MM.1S (cell line): ENCODE measurements at regions not wholly inside any gene's neighbourhood (a gene's known extent, or its start where the extent isn't known, plus 50 kb on each side); places are given as distances from the start of the nearest gene placed in this dataset.

Source experiments
- EZH2 ChIP-seq: fragments of 300-600 bp; sonication (generic); optimal IDR thresholded peaks from 2 replicates; pipeline ENCODE3; 2017; ENCODE audit warnings: low read depth, mild to moderate bottlenecking, antibody characterized with exemption, low read length, mixed read lengths
- TF ChIP-seq, protein P1 (sequence below): fragments of 300-600 bp; sonication (generic); IDR thresholded peaks from 2 replicates; pipeline ENCODE4 v1.5.1; 2016; ENCODE audit warnings: antibody characterized with exemption, low read length, mixed read lengths

GRCh38 chr6:133697666-133698065, 191.2 kb upstream of the TCF21 start:
- TF ChIP-seq, protein P1, sequence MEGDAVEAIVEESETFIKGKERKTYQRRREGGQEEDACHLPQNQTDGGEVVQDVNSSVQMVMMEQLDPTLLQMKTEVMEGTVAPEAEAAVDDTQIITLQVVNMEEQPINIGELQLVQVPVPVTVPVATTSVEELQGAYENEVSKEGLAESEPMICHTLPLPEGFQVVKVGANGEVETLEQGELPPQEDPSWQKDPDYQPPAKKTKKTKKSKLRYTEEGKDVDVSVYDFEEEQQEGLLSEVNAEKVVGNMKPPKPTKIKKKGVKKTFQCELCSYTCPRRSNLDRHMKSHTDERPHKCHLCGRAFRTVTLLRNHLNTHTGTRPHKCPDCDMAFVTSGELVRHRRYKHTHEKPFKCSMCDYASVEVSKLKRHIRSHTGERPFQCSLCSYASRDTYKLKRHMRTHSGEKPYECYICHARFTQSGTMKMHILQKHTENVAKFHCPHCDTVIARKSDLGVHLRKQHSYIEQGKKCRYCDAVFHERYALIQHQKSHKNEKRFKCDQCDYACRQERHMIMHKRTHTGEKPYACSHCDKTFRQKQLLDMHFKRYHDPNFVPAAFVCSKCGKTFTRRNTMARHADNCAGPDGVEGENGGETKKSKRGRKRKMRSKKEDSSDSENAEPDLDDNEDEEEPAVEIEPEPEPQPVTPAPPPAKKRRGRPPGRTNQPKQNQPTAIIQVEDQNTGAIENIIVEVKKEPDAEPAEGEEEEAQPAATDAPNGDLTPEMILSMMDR = no peak
- no peak for TF ChIP-seq EZH2
